ENCODE measurements at regions not wholly inside any gene's neighbourhood (a gene's known extent, or its start where the extent isn't known, plus 50 kb on each side); places are given as distances from the start of the nearest gene placed in this dataset.
"Not testable (repeated sequence)": the region's sequence is repeated elsewhere in the genome, so short reads cannot be mapped to it uniquely, and the experiment has no call there.

DNA sequence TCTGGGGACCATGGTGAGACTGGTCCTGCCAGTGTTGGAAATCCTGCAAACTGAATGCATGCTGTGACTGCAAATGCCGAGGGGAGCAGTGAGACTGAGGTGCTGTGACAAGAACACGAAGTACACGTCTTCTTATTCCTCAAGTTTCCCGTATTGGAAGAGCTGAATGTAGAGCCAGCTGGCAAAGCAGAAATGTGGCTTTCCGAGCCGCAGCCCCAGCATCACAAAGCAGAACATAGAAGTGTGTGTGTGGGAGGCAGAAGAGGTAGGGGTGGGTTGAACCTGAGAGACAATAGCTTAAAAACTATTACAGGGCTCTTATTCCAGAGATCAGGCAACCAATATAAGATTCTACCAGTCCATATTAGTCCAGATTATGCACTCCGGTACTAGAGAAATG lies 98.8 kb downstream of the CARTPT start:
- H3K4me3 ChIP-seq (ENCODE audit: low read depth, low read length) = no peak overlapping the region
- TF ChIP-seq, protein P1, sequence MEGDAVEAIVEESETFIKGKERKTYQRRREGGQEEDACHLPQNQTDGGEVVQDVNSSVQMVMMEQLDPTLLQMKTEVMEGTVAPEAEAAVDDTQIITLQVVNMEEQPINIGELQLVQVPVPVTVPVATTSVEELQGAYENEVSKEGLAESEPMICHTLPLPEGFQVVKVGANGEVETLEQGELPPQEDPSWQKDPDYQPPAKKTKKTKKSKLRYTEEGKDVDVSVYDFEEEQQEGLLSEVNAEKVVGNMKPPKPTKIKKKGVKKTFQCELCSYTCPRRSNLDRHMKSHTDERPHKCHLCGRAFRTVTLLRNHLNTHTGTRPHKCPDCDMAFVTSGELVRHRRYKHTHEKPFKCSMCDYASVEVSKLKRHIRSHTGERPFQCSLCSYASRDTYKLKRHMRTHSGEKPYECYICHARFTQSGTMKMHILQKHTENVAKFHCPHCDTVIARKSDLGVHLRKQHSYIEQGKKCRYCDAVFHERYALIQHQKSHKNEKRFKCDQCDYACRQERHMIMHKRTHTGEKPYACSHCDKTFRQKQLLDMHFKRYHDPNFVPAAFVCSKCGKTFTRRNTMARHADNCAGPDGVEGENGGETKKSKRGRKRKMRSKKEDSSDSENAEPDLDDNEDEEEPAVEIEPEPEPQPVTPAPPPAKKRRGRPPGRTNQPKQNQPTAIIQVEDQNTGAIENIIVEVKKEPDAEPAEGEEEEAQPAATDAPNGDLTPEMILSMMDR (IDR thresholded peaks at IDR 0.05; ENCODE audit: borderline replicate concordance, insufficient read depth, low read depth, low read length) = no peak

DNA sequence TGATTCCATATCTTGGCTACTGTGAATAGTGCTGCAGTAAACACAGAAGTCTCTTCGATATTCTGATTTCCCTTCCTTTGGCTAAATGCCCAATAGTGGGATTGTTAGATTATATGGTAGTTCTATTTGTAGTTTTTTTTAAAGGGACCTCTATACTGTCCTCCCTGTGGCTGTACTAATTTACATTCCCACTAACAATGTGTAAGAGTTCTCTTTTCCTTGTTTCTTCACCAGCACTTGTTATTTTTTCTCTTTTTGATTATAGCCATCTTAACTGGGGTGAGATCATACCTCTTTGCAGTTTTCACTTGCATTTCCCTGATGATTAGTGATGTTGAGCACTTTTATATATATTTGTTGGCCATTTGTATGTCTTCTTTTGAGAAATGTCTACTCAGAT lies 102.0 kb downstream of the CARTPT start:
- TF ChIP-seq, protein P1 (IDR thresholded peaks at IDR 0.05; ENCODE audit: borderline replicate concordance, insufficient read depth, low read depth, low read length) = no peak
- H3K4me3 ChIP-seq (ENCODE audit: low read depth, low read length) = no peak overlapping the region

DNA sequence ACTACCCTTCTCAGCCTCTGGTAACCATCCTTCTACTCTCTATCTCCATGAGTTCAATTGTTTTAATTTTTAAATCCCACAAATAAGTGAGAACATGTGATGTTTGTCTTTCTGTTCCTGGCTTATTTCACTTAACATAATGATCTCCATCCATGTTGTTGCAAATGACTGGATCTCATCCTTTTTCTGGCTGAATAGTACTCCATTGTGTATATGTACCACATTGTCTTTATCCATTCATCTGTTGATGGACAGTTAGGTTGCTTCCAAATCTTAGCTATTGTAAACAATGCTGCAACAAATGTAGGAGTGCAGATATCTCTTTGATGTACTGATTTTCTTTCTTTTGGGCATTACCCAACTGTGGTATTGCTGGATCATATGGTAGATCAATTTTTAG lies 103.0 kb downstream of the CARTPT start:
- H3K4me3 ChIP-seq (ENCODE audit: low read depth, low read length) = not testable (repeated sequence)

DNA sequence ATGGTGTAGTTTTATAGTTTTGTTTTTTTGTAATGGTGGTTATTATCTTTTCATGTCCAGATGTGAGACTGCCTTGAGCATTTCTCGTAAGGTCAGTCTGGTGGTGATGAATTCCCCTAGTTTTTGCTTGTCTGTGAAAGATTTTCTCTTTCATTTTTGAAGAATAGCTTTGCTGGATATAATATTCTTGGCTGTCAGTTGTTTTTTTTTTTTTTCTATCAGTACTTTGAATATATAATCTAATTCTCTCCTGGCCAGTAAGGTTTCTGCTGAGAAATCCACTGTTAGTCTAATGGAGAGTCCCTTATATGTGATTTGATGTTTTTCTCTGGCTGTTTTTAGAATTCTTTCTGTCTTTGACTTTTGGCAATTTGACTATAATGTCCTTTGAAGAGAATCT lies 106.9 kb downstream of the CARTPT start:
- H3K4me3 ChIP-seq (ENCODE audit: low read depth, low read length) = no peak overlapping the region
- TF ChIP-seq, protein P1 (IDR thresholded peaks at IDR 0.05; ENCODE audit: borderline replicate concordance, insufficient read depth, low read depth, low read length) = no peak

DNA sequence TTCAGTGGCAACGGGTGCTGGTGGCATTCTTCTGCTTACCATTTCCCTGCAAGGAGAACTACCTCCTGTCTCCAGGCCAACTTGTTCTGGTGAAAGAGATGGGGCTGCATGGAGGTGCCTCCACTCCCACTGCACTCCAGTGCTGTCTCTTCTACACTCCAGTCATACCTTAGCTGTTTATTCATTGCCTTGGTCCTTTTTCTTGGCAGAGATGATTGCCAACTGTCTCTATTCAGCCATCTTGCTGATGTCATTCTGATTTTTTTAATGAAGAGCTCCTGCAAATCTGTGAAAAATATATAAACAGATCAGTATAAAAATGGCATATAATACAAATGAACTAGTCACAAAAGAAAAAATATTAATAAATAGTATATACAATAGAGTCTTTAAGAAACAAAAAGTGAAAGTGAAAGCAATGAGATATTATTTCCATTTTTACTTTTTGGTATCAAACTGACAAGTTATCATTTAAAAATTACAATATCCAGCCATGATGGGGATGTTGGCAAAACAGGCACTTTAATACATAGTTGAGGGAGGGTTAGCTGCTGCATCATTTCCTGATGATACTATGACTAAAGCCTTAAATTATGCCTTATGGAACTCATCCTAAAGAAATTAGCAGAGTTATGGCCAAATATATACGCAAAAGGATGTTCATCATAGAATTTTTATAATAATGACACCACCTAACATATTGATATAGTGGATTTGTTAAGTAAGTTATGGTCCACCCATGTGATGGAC lies 109.4 kb downstream of the CARTPT start:
- TF ChIP-seq, protein P1 (IDR thresholded peaks at IDR 0.05; ENCODE audit: borderline replicate concordance, insufficient read depth, low read depth, low read length) = no peak

DNA sequence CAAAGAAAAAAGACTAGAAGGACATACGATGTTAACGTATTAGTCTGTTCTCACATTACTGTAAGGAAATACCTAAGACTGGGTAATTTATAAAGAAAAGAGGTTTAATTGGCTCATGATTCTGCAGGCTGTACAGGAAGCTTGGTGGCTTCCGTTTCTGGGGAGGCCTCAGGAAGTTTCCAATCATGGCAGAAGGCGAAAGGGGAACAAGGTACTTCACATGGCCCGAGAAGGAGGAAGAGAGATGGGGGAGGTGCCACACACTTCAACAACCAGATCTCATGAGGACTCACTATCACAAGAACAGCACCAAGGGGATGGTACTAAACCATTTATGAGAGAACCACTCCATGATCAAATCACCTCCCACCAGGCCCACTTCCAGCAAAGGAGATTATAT lies 110.1 kb downstream of the CARTPT start:
- TF ChIP-seq, protein P1 (IDR thresholded peaks at IDR 0.05; ENCODE audit: borderline replicate concordance, insufficient read depth, low read depth, low read length) = no peak

More for the DNA sequence above, 109.4 kb downstream of the CARTPT start:
- no peak overlapping the region for H3K4me3 ChIP-seq (ENCODE audit: low read depth, low read length)

DNA sequence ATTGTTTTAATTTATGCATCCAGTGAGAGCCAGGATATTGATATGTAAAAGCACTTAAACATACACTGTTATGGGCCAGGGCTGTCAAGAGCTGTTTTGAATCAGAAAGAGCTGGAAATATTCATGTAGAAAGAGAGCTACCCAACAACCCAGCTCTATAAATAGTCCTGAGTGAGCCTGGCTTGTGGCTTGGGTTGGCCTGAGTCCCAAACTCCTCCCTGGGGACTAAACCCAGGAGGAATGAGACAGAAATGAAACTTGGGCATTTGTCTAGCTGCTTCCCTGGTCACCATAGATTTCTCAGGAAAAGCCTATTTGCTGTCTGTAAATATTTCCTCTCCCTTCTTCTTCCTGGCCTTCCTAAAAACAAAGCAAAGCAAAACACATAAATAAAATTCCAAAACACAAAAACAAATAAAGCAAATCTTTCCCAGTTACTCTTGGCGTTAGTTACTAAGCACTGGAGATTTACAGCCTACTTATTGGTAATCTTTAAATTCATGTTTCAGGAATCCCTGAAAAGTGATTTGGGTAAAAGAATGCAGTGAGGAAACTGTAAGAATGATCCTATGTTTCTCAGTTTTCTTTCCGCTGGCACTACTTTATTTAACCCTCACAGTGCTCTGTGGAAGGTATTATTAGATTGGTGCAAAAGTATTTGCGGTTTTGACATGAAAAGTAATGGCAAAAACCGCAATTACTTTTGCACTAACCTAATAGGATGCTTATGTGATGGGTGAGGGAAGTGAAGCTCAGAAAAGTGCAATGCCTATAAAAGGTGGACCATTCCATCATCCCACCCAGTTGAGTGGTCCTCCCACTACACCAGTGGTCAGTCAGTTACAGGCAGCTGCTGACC lies 111.8 kb downstream of the CARTPT start:
- H3K4me3 ChIP-seq (ENCODE audit: low read depth, low read length) = no peak overlapping the region

More for the DNA sequence above, 110.1 kb downstream of the CARTPT start:
- no peak overlapping the region for H3K4me3 ChIP-seq (ENCODE audit: low read depth, low read length)

More for the DNA sequence above, 111.8 kb downstream of the CARTPT start:
- TF ChIP-seq, protein P1 (IDR thresholded peaks at IDR 0.05; ENCODE audit: borderline replicate concordance, insufficient read depth, low read depth, low read length) = no peak
